Sigmoid colon (tissue), 4 donors: ENCODE measurements at regions not wholly inside any gene's neighbourhood (a gene's known extent, or its start where the extent isn't known, plus 50 kb on each side); places are given as distances from the start of the nearest gene placed in this dataset.

Source experiments
- POLR2A ChIP-seq, 2 donors: fragments of 450-650 bp; IDR thresholded peaks; one replicate each; pipeline ENCODE4 v1.6.1; 2016; ENCODE audit warnings: antibody characterized with exemption in 2 of 2, mild to moderate bottlenecking in 2 of 2, moderate library complexity in 2 of 2
- POLR2AphosphoS5 ChIP-seq, 4 donors: sonication (generic); formaldehyde crosslinking; IDR thresholded peaks; one replicate each; pipeline ENCODE4 v1.6.1; 2017; ENCODE audit warnings: antibody characterized with exemption in 4 of 4
- TF ChIP-seq, protein P1 (sequence below), 4 experiments: fragments of 450-650 bp in 3 of 4; fragments of 200-600 bp in 1 of 4; IDR thresholded peaks; one replicate each; pipeline ENCODE4 v1.5.1; 2016 to 2019; ENCODE audit warnings: antibody characterized with exemption in 4 of 4, mild to moderate bottlenecking in 3 of 4, moderate library complexity in 2 of 4

DNA sequence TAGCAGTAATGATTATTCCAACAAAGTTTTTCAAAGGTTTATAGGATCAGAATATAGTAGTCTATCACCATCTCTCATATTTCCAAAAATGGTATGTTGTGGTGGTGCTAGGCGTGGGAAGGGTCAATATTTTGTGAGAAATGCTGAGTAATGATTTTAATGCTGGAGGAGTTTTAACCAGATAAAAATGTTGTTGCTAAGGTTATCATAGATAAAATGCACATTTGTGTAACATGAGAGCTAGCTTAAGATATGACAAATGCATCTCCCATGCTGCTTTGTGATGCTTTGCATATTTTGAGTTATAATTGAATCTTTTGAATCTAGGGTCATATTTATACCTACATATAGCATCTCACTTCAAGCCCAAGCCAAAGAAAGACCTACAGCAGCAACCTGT, 103.9 kb upstream of the ROBO1 start:
- TF ChIP-seq POLR2AphosphoS5 (IDR thresholded peaks at IDR 0.05): no peak
- TF ChIP-seq, protein P1, sequence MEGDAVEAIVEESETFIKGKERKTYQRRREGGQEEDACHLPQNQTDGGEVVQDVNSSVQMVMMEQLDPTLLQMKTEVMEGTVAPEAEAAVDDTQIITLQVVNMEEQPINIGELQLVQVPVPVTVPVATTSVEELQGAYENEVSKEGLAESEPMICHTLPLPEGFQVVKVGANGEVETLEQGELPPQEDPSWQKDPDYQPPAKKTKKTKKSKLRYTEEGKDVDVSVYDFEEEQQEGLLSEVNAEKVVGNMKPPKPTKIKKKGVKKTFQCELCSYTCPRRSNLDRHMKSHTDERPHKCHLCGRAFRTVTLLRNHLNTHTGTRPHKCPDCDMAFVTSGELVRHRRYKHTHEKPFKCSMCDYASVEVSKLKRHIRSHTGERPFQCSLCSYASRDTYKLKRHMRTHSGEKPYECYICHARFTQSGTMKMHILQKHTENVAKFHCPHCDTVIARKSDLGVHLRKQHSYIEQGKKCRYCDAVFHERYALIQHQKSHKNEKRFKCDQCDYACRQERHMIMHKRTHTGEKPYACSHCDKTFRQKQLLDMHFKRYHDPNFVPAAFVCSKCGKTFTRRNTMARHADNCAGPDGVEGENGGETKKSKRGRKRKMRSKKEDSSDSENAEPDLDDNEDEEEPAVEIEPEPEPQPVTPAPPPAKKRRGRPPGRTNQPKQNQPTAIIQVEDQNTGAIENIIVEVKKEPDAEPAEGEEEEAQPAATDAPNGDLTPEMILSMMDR (IDR thresholded peaks at IDR 0.05): no peak
- no peak for TF ChIP-seq POLR2A (IDR thresholded peaks at IDR 0.05)
